ENCODE measurements at regions not wholly inside any gene's neighbourhood (a gene's known extent, or its start where the extent isn't known, plus 50 kb on each side); places are given as distances from the start of the nearest gene placed in this dataset.
A peak's percentile ranks its signal among the peaks of the same experiment; 100 is the strongest.

GRCh38 chr6:148608199-148608951 lies 138.5 kb upstream of the UST start:
- no peak overlapping the region for H3K4me2 ChIP-seq (ENCODE audit: low read length)
- ATAC-seq (peak; percentile 80), DNase-seq (ENCODE audit: low read depth, low spot score) (peak; percentile 24)
- CTCF ChIA-PET, result interaction anchor here (0.7 to 1.6 kb wide), 2 partner anchors 30 to 32 kb away, joined by 3 to 4 read pairs; no protein-coding TSS in a partner anchor
- POLR2A ChIA-PET, result no interaction called here
- H3K79me2 ChIP-seq (ENCODE audit: insufficient read depth, low read length), result no peaks in the 10 kb centered on the region
- no peaks in the 10 kb centered on the region for H3K36me3 ChIP-seq (ENCODE audit: control insufficient read depth in 1 of 2, insufficient read depth in 2 of 2, low read length in 2 of 2)
- H3K9me3 ChIP-seq (ENCODE audit: control insufficient read depth in 1 of 2, insufficient read depth in 1 of 2, low read depth in 1 of 2, low read length in 2 of 2), result no peaks in the 10 kb centered on the region
- TF ChIP-seq CTCF (IDR thresholded peaks at IDR 0.05 in 2 of 3, conservative IDR thresholded peaks at IDR 0.05 in 1 of 3; ENCODE audit: borderline replicate concordance in 1 of 3, insufficient read depth in 1 of 3, low read depth in 2 of 3, low read length in 2 of 3), result peak; percentile 59 to 67 (median 62)
- no peak for TF ChIP-seq SRF (IDR thresholded peaks at IDR 0.05; ENCODE audit: low read depth)
- TF ChIP-seq RAD21 (IDR thresholded peaks at IDR 0.05; ENCODE audit: low read depth), result peak; percentile 64
- H3K27ac ChIP-seq (ENCODE audit: low read depth, low read length), result no peak overlapping the region
- no TSS peak for BruUV-seq (replicated peaks)
- no peaks in the 10 kb centered on the region for H4K20me1 ChIP-seq (ENCODE audit: insufficient read depth)
- no peak overlapping the region for H2AFZ ChIP-seq (ENCODE audit: low read depth, low read length, poor library complexity, severe bottlenecking)
- H3K27me3 ChIP-seq (ENCODE audit: insufficient read depth, low read length), result no peaks in the 10 kb centered on the region
- H3K9ac ChIP-seq (ENCODE audit: low read length), result no peak overlapping the region
- no peak overlapping the region for H3K4me3 ChIP-seq (replicated peaks in 1 of 2; ENCODE audit: low read depth in 1 of 2, low read length in 2 of 2)
- RAD21 ChIA-PET (ENCODE audit: low non-redundant PET in 1 of 2, low total read pairs in 2 of 2, uncharacterized antibody in 2 of 2, unreplicated experiment in 2 of 2), result no interaction called here
- no peaks in the 10 kb centered on the region for H3K9me2 ChIP-seq (ENCODE audit: insufficient read depth)
- no peaks in the 10 kb centered on the region for H3K4me1 ChIP-seq (ENCODE audit: control insufficient read depth in 1 of 2, insufficient read depth in 2 of 2, low read length in 2 of 2)
- intact Hi-C loops (cut with micrococcal nuclease), result no loop called here

- Histone ChIP-seq H3K27me3 (ENCODE audit: insufficient read depth, low read length) (no peaks in the 10 kb centered on the region), H3K9me2 (ENCODE audit: insufficient read depth) (no peaks in the 10 kb centered on the region), H3K36me3 (ENCODE audit: control insufficient read depth in 1 of 2, insufficient read depth in 2 of 2, low read length in 2 of 2) (no peaks in the 10 kb centered on the region), H3K79me2 (ENCODE audit: insufficient read depth, low read length) (no peaks in the 10 kb centered on the region), H3K9ac (ENCODE audit: low read length) (no peak overlapping the region), H3K4me1 (ENCODE audit: control insufficient read depth in 1 of 2, insufficient read depth in 2 of 2, low read length in 2 of 2) (no peaks in the 10 kb centered on the region), H3K4me2 (ENCODE audit: low read length) (no peak overlapping the region), H3K27ac (ENCODE audit: low read depth, low read length) (no peak overlapping the region), H2AFZ (ENCODE audit: low read depth, low read length, poor library complexity, severe bottlenecking) (no peak overlapping the region), H4K20me1 (ENCODE audit: insufficient read depth) (no peaks in the 10 kb centered on the region), H3K4me3 (replicated peaks in 1 of 2; ENCODE audit: low read depth in 1 of 2, low read length in 2 of 2) (no peak overlapping the region), H3K9me3 (ENCODE audit: control insufficient read depth in 1 of 2, insufficient read depth in 1 of 2, low read depth in 1 of 2, low read length in 2 of 2) (no peaks in the 10 kb centered on the region)
- ChIA-PET CTCF (no interaction called here), RAD21 (ENCODE audit: low non-redundant PET in 1 of 2, low total read pairs in 2 of 2, uncharacterized antibody in 2 of 2, unreplicated experiment in 2 of 2) (no interaction called here), POLR2A (no interaction called here)
- DNase-seq (ENCODE audit: low read depth, low spot score) (no peak), ATAC-seq (no peak)
- intact Hi-C loops (cut with micrococcal nuclease), result no loop called here
- no TSS peak for BruUV-seq (replicated peaks)
- TF ChIP-seq RAD21 (IDR thresholded peaks at IDR 0.05; ENCODE audit: low read depth) (no peak), SIN3A (IDR thresholded peaks at IDR 0.05; ENCODE audit: low read depth) (no peak), EGR1 (IDR thresholded peaks at IDR 0.05; ENCODE audit: low read depth) (no peak), CTCF (IDR thresholded peaks at IDR 0.05 in 2 of 3, conservative IDR thresholded peaks at IDR 0.05 in 1 of 3; ENCODE audit: borderline replicate concordance in 1 of 3, insufficient read depth in 1 of 3, low read depth in 2 of 3, low read length in 2 of 3) (no peak), REST (IDR thresholded peaks at IDR 0.05; ENCODE audit: low read depth) (no peak), TCF7L2 (IDR thresholded peaks at IDR 0.05; ENCODE audit: borderline replicate concordance, extremely low read depth, insufficient read depth, insufficient read length) (no peak), FOSL1 (IDR thresholded peaks at IDR 0.05; ENCODE audit: low read depth) (no peak), ZNF274 (IDR thresholded peaks at IDR 0.05; ENCODE audit: low read depth, low read length) (no peak), YY1 (IDR thresholded peaks at IDR 0.05; ENCODE audit: extremely low read depth, insufficient replicate concordance, low read depth, low read length) (no peak)
Measured at GRCh38 chr6:148611213-148611612, 135.6 kb upstream of the UST start.
